Fibroblast of skin of abdomen (primary cell): ENCODE measurements at regions not wholly inside any gene's neighbourhood (a gene's known extent, or its start where the extent isn't known, plus 50 kb on each side); places are given as distances from the start of the nearest gene placed in this dataset.
A peak's percentile ranks its signal among the peaks of the same experiment; 100 is the strongest.
"Not testable (repeated sequence)": the region's sequence is repeated elsewhere in the genome, so short reads cannot be mapped to it uniquely, and the experiment has no call there.

Source experiments
- DNase-seq: peaks from one replicate; pipeline ENCODE4 v3.0.0-alpha.2; 2013

GRCh38 chr5:53368966-53369605 is 111.3 kb upstream of the FST start:
- no peak for DNase-seq

GRCh38 chr5:53369681-53370080 is 110.7 kb upstream of the FST start:
- DNase-seq, result no peak

- no peak for DNase-seq
Measured at GRCh38 chr5:53373451-53374158, 106.8 kb upstream of the FST start.

GRCh38 chr5:53376853-53377252 is 103.6 kb upstream of the FST start:
- no peak for DNase-seq

DNA sequence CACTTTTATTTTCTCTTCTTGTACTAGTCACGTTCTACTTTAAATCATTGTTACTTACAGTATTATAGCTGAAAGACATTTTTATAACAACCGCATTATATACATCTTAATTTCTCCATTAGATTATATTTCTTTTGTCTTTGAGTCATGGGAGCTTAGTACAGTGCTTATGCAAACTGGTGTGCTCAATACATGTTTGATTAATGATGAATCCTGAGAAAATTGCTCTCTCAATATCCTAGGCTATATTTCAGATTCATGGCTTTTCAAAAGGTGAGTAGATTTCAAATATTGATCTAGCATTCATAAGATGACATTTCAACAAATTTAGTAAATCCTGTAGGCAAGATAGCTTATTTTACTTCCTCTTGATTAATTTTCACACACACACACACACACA is 102.2 kb upstream of the FST start:
- no peak for DNase-seq

DNA sequence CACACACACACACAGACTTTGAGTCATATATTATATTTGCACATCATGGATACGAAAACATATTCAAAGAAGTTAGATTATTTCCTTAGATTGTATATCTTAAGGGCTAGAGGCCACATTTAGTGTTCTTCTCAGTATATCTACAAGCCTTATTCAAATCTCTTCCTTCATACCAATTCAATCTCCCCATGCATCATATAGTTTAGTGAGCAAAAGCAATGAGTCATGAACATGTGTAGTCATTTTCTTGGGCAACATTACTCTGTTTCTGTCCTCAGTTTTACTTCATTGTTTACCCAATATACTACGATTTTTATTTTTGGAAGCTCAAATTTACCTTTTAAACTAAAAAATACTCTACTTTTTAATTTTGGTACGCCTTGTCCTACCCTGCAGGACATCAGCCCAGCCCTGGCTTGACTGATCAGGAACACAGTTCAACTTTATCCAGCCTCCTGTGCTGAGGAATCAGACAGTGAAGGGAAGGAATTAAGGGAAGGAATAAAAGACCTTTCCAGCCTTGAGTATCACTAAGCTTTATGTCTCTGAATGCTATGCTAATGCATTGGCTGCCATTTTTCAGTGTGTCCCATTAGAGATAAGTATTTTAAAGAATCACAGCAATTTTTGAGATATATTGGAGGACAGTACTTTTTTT is 101.7 kb upstream of the FST start:
- DNase-seq, result peak; percentile 82

DNA sequence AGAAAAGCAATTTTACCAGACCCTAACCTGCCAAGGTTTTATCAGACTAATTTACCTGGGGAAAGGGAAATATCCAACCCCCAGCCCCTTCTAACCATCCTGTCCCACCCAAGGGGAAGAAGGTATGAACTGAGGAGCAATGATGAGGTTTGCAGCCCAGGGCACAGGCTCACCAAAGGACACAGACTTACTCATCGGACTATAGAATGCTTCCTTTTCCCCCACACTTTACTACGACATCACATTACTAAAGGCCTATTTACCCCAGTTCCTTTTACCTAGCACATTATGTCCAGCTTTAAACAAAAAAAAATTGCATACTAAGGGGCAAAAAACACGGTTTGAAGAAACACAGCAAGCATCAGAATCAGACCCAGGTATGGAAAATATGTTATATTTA is 94.1 kb upstream of the FST start:
- DNase-seq, result no peak

- no peak for DNase-seq
Measured at GRCh38 chr5:53389093-53389492, 91.3 kb upstream of the FST start.

DNA sequence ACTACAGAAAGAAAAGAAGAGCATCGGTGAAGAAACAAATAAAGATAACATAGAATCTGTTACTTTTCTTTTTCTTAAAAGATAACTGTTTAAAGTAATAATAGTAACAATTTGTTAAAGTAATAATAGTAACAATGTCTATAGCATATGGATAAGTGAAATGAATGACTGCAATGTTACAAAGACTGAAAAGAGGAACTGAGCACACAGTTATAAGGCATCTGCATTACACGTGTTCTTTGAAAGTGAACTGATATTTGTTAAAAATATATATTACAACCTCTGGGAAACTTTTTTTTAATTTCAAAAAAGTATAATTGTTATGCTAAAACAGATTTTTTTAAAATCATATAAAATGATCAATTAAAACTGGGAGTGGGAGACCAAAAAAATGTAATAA is 88.4 kb upstream of the FST start:
- DNase-seq, result no peak

DNA sequence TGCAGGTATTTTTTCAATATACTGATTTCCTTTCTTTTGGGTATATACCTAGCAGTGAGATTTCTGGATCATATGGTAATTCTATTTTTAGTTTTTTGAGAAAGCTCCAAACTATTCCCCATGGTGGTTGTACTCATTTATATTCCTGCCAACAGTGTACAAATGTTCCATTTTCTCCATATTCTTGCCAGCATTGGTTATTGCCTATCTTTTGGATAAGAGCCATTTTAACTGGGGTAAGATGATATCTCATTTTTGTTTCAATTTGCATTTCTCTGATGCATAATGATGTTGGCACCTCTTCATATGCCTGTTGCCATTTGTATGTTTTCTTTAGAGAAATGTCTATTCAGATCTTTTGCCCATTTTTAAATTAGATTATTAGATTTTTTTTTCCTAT is 85.6 kb upstream of the FST start:
- DNase-seq, result no peak

- DNase-seq, result no peak
Measured at GRCh38 chr5:53397141-53397757, 83.2 kb upstream of the FST start.

GRCh38 chr5:53397845-53398244 is 82.6 kb upstream of the FST start:
- peak; percentile 56 for DNase-seq

GRCh38 chr5:53399926-53400697 is 80.3 kb upstream of the FST start:
- DNase-seq, result peak; percentile 69

GRCh38 chr5:53403291-53403690 is 77.1 kb upstream of the FST start:
- DNase-seq, result peak; percentile 66

- DNase-seq, result peak; percentile 69
Measured at GRCh38 chr5:53403758-53404157, 76.7 kb upstream of the FST start.

- DNase-seq, result no peak
Measured at GRCh38 chr5:53405396-53405795, 75.0 kb upstream of the FST start.

- peak; percentile 89 for DNase-seq
Measured at GRCh38 chr5:53406630-53407316, 73.7 kb upstream of the FST start.

DNA sequence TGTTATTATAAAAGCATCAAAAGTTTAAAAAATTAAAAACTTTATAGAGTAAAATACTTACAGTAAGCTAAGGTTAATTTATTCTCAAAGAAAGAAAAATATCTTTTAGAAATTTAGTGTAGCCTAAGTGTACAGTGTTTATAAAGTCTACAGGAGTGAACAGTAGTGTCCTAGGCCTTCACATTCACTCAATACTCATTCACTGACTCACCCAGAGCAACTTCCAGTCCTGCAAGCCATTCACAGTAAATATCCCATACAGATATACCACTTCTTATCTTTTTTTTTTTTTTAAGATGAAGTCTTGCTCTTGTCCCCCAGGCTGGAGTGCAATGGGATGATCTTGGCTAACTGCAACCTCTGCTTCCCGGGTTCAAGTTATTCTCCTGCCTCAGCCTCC is 73.1 kb upstream of the FST start:
- DNase-seq, result peak; percentile 81

GRCh38 chr5:53411388-53411787 is 69.0 kb upstream of the FST start:
- DNase-seq, result no peak

GRCh38 chr5:53412499-53412898 is 67.9 kb upstream of the FST start:
- DNase-seq, result not testable (repeated sequence)

GRCh38 chr5:53416144-53416738 is 64.2 kb upstream of the FST start:
- DNase-seq, result no peak

- DNase-seq, result no peak
Measured at GRCh38 chr5:53418409-53418808, 62.0 kb upstream of the FST start.
